GM18508 (cell line): ENCODE measurements at regions not wholly inside any gene's neighbourhood (a gene's known extent, or its start where the extent isn't known, plus 50 kb on each side); places are given as distances from the start of the nearest gene placed in this dataset.

Experiments used
- ATAC-seq: cut with Tn5 transposase; IDR thresholded peaks from one replicate; pipeline ENCODE4 v1.9.1; 2021; ENCODE audit warnings: moderate number of reproducible peaks; ENCODE audit not compliant: insufficient read depth, unreplicated experiment

DNA sequence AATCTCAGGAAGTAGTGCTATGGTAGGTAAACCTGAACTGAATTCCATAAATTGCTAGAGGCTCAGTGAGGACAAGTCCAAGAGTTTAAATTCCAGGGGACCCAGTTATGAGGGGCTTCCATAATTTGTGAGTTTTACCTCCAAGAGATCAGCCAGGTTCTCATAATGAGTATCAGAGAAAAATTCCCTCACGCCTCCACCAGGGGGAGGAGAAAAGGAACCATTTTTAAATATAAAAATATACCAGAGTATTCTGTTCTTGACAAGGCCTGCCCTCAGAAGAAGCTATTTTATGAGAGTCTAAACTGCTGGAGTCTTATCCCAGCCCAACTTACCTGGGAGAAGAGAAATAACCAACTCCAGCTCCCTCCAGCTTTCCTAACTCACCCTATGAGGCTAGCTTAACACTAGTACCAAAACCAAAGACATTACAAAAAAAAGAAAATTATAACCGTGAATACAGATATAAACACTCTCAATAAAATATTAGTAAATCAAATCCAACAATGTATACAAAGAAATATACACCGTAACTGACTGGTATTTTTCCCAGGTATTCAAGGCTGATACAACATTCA, 158.7 kb downstream of the TFAP2A start:
- no peak for ATAC-seq

DNA sequence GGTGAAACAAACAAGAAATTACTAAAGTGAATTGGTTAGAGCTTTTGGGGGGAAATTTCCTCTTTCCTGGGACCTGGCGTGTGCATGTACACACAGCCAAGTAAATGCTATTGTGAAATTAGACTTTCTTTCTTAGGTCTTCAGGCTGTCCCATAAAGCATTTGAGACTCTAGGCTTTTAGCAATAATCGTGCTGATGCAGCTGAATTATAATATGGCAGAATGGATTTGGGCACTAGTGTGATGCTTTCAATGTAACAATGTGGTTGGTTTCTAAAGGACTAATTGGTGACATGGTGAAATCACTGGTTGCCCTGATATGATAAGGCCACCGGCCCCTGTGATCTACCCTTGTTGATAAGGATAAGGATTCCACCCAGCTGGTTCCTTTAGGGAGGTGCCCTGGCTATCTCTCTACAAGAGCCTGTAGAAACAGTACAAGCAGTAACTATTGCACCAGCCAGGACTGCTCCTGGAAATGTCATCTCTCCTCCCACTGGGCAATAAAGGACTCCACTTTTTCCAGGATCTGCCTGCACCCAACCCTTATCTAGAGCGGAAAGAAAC, 164.1 kb downstream of the TFAP2A start:
- no peak for ATAC-seq

GRCh38 chr6:10248378-10248843, 166.5 kb downstream of the TFAP2A start:
- no peak for ATAC-seq

GRCh38 chr6:10237298-10238038, 177.4 kb downstream of the TFAP2A start:
- ATAC-seq, result no peak

GRCh38 chr6:10235344-10235743, 179.5 kb downstream of the TFAP2A start:
- no peak for ATAC-seq

GRCh38 chr6:10230531-10230930, 184.3 kb downstream of the TFAP2A start:
- ATAC-seq, result no peak

DNA sequence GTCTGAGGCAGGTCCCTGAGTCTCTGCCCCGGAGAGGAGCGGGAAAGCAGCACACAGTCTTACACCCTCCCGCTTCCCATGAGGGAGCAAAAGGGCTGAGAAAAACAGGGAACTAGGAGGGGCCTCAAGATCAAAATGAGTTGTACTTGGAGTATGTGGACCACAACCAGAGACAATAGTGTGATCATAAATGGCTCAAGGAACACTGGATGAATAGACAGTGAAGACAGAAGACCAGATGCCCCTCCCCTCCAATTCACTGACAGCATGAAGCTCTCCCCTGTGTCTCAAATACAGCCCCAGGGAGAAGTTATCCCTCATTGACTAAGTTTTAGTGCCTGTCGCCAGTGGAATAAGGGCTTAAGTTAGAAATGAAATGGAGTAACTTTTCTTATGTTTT, 191.0 kb downstream of the TFAP2A start:
- no peak for ATAC-seq

GRCh38 chr6:10221178-10221577, 193.7 kb downstream of the TFAP2A start:
- ATAC-seq, result no peak

GRCh38 chr6:10219510-10219909, 195.4 kb downstream of the TFAP2A start:
- no peak for ATAC-seq

GRCh38 chr6:10217111-10217510, 197.8 kb downstream of the TFAP2A start:
- ATAC-seq, result no peak

GRCh38 chr6:10215326-10216110, 199.4 kb downstream of the TFAP2A start:
- ATAC-seq, result no peak

DNA sequence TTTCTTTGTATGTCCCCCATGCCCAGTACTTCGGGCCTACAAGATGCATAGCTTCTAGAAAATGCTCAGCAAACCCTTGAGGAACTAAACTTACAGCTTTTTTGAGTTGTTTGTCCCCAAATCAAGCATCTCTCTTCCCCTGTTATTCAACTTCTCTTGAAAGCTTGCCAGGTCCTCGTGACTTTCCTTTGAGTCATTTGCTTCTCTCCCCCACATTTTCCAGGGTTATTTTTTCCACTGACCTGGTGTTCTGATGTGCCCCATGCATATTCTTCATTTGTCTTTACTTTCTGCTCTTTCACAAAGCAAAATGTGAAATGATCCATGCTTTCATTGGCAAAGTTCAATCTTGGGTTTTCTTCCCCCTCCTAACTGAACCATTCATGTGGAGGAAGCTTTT, 204.8 kb downstream of the TFAP2A start:
- ATAC-seq, result no peak

- peak; percentile 66 for ATAC-seq
Measured at GRCh38 chr6:10205892-10206291, 209.0 kb downstream of the TFAP2A start.

GRCh38 chr6:10205120-10205519, 209.8 kb downstream of the TFAP2A start:
- ATAC-seq, result no peak

GRCh38 chr6:10203651-10204050, 211.2 kb downstream of the TFAP2A start:
- ATAC-seq, result no peak

DNA sequence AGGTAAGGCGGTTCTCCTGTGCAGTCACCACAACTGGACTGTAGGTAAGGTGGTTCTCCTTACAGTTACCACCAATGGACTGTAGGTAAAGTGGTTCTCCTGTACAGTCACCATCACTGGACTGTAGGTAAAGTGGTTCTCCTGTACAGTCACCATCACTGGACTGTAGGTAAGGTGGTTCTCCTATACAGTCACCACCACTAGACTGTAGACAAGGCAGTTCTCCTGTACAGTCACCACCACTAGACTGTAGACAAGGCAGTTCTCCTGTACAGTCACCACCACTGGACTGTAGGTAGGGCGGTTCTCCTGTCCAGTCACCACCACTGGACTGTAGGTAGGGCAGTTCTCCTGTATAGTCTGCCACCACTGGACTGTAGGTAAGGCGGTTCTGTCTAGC, 212.3 kb downstream of the TFAP2A start:
- ATAC-seq, result no peak

GRCh38 chr6:10201606-10202510, 213.0 kb downstream of the TFAP2A start:
- ATAC-seq, result no peak

GRCh38 chr6:10196090-10196489, 218.8 kb downstream of the TFAP2A start:
- ATAC-seq, result no peak

GRCh38 chr6:10194816-10195672, 219.8 kb downstream of the TFAP2A start:
- no peak for ATAC-seq
